GM08714 (cell line): ENCODE measurements at regions not wholly inside any gene's neighbourhood (a gene's known extent, or its start where the extent isn't known, plus 50 kb on each side); places are given as distances from the start of the nearest gene placed in this dataset.

Source experiments
- H3K4me3 ChIP-seq: fragments of 200-500 bp; sonication (Bioruptor generic); 2 replicates; pipeline ENCODE4 v1.5.1; 2014; ENCODE audit warnings: mild to moderate bottlenecking, low read length, inconsistent platforms
- ZNF274 ChIP-seq: IDR thresholded peaks from 2 replicates; pipeline ENCODE4 v1.6.1; 2012; ENCODE audit warnings: mild to moderate bottlenecking, low read depth, low read length

DNA sequence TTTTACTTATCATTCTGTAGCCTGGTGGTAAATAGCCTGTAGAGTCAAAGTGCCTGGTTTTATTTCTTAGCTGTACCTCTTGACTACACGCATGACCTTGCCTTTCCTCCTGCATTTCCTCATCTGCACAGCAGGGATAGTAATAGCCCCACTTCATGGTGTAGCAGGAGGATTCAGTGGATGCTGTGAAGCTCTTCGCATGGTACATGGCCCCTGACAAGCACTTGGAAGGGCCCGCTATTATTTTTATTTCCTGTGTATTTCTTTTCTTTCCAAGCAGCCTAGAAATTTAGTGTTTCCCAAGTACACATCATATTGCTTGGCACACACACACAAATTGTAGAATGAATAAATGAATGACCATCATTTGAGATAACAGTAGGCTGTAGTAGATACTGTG is 547.2 kb downstream of the CDH26 start:
- TF ChIP-seq ZNF274: no peak
- H3K4me3 ChIP-seq: no peak overlapping the region

DNA sequence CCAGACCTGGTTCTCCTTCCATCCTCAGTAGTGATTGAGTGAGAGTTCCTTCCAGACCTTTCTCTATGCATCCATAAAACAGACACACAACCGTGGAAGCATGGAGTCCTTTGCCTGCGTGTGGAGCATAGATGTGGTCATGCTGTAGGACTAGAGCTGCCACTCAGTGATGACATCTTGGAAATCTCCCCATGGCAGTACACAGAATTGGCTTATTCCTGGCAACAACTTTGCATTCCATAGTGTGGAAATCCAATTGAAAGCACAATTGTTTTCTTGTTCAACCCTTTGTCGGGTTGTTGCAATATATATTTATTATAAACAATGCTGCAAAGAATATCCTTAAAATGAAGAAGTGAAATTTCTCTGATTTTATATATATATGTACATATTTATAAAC is 547.8 kb downstream of the CDH26 start:
- no peak for TF ChIP-seq ZNF274

DNA sequence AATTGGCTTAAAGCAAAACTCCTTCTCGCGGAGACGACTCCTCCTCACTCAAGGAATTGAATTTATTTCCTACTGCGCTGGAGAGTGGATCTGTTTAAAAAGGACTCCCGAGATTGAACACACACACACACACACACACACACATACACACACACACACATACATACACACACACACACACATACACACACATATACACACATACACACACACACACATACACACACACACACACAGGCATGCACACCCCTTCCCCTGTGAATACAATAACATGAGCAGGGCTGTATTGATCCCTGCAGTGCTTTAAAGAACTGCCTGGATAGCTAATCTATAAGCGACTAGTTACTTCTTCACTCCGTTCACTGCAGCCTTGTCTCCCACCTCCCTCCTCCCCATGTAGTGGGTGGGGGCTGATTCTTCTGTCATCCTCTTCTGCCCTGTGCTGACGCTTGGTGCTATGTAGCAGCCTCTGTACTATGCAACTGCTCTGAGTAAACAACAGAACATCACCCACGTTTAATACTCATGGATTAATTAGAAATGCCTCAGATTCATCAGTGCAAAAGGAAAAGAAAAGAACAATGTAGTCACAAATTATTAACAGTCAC is 549.0 kb downstream of the CDH26 start:
- TF ChIP-seq ZNF274: no peak
- H3K4me3 ChIP-seq: no peak overlapping the region

More for the DNA sequence above, 547.8 kb downstream of the CDH26 start:
- H3K4me3 ChIP-seq: no peak overlapping the region

DNA sequence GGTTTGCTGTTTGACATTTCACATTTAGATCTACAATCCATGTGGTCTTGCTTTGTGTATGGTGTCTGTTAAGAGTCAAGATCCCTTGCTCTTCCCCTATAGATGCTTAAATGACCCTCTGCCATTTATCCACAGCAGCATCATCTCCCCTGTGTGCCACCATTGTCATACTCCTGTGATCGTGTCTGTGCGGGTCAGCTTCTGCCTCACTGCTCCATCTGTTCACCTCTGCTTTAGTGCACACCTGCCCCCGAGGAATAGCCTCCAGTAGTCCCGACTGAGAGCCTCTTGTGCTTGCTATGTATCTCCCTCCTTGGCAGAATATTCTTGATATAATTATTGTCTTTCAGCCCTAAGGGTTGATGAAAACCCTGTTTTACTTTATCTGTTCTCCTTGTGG is 551.2 kb downstream of the CDH26 start:
- no peak for TF ChIP-seq ZNF274
- no peak overlapping the region for H3K4me3 ChIP-seq

- H3K4me3 ChIP-seq: no peak overlapping the region
- TF ChIP-seq ZNF274: no peak
Measured at GRCh38 chr20:60510356-60510755, 552.1 kb downstream of the CDH26 start.

- no peak for TF ChIP-seq ZNF274
Measured at GRCh38 chr20:60512443-60512842, 554.2 kb downstream of the CDH26 start.

DNA sequence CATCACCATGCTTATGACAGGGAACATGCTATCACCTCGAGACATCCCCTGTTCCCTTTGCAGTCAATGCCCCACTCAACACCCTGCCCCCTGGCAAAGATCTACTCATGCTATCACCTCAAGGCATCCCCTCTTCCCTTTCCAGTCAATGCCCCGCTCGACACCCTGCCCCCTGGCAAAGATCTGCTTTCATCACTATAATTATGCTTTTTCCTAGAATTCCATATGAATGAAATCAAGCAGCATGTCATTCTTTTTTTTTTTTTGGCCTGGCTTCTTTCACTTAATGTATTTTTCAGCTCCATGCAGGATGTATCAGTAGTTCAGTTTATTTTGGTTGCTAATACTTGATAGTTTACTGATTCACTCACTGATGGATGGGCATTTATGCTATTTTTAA is 554.9 kb downstream of the CDH26 start:
- no peak for TF ChIP-seq ZNF274
- H3K4me3 ChIP-seq: no peak overlapping the region

More at GRCh38 chr20:60512443-60512842, 554.2 kb downstream of the CDH26 start:
- H3K4me3 ChIP-seq: no peak overlapping the region

DNA sequence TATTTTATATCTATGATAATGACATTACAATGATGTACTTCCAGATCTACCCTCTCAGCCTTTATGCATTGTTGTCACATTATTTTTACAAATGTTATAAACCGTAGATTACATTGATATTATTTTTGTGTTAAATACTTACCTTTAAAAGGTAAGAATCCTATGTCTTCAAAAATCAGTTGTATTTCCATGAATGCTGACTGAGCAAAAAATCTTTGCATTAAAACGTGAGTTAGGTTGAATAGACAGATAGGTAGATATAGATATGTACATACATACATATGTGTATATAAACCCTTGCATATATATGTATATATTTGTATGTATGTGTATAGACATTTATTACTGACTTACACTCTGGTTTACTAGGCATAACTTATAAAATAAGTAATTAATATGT is 558.2 kb downstream of the CDH26 start:
- no peak for TF ChIP-seq ZNF274

GRCh38 chr20:60518022-60518421 is 559.8 kb downstream of the CDH26 start:
- no peak for TF ChIP-seq ZNF274
- H3K4me3 ChIP-seq: no peak overlapping the region

More for the DNA sequence above, 558.2 kb downstream of the CDH26 start:
- no peak overlapping the region for H3K4me3 ChIP-seq

- no peak for TF ChIP-seq ZNF274
- no peak overlapping the region for H3K4me3 ChIP-seq
Measured at GRCh38 chr20:60525397-60525796, 567.2 kb downstream of the CDH26 start.

GRCh38 chr20:60527656-60528055 is 569.4 kb downstream of the CDH26 start:
- no peak overlapping the region for H3K4me3 ChIP-seq
- no peak for TF ChIP-seq ZNF274

GRCh38 chr20:60528141-60528540 is 569.9 kb downstream of the CDH26 start:
- no peak for TF ChIP-seq ZNF274
- H3K4me3 ChIP-seq: no peak overlapping the region

- no peak overlapping the region for H3K4me3 ChIP-seq
- no peak for TF ChIP-seq ZNF274
Measured at GRCh38 chr20:60529149-60529548, 570.9 kb downstream of the CDH26 start.

GRCh38 chr20:60535211-60535610 is 577.0 kb downstream of the CDH26 start:
- TF ChIP-seq ZNF274: no peak

DNA sequence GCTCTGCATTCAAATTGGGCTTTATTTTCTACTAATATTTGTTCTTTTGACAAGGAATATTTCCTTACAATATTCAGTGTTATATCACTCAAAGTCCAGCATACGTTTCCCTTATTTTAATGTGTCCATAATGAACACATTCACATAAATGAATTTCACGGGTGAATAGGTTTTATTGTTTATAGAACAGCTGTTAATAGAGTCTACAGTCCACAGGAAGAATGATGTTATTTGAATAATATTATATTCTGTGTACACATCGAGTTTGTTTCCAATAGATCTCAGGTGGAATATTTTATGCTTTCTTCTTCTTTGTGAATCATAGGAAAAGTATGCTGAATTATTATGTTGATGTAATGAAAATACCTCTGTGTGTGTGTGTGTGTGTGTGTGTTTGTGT is 582.4 kb downstream of the CDH26 start:
- no peak overlapping the region for H3K4me3 ChIP-seq
- no peak for TF ChIP-seq ZNF274

More at GRCh38 chr20:60535211-60535610, 577.0 kb downstream of the CDH26 start:
- H3K4me3 ChIP-seq: no peak overlapping the region

DNA sequence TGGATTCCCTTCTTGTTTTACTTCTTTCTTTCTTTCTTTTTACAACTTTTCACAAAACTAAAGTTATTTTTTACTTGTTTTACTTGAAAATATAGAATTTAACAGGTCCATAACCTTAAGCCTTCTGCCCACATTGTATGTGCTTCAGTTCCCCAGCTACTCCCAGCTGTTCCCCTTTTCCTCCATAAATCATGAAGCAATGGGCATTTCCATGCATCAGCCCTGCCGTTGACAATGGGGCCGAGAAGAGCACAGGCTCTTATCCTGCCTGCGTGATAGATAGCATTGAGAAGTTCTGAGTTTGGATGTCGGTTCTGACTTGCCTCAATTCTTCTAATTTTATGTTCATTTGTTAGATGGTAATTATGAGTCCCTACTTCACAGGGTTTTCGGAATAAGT is 583.8 kb downstream of the CDH26 start:
- no peak overlapping the region for H3K4me3 ChIP-seq
- TF ChIP-seq ZNF274: no peak

- H3K4me3 ChIP-seq: no peak overlapping the region
- TF ChIP-seq ZNF274: no peak
Measured at GRCh38 chr20:60543598-60543997, 585.4 kb downstream of the CDH26 start.
